Keratinocyte (primary cell): ENCODE measurements at regions not wholly inside any gene's neighbourhood (a gene's known extent, or its start where the extent isn't known, plus 50 kb on each side); places are given as distances from the start of the nearest gene placed in this dataset.

ENCODE experiments used
- EZH2 ChIP-seq: IDR thresholded peaks from one replicate; pipeline ENCODE4 v1.6.1; 2012; ENCODE audit warnings: inconsistent platforms, mild to moderate bottlenecking, low read length, moderate library complexity
- TF ChIP-seq, protein P1 (sequence below), 3 experiments: IDR thresholded peaks in 1 of 3; conservative IDR thresholded peaks in 1 of 3; optimal IDR thresholded peaks in 1 of 3; 2 replicates in 2 of 3; 3 replicates in 1 of 3; pipeline versions ENCODE3 to v1.5.1; 2011; ENCODE audit warnings: low read length in 3 of 3, mild to moderate bottlenecking in 3 of 3, moderate library complexity in 2 of 3, control low read depth in 1 of 3, inconsistent platforms in 1 of 3; ENCODE audit not compliant: insufficient read depth in 2 of 3; ENCODE audit errors: extremely low read depth in 1 of 3

DNA sequence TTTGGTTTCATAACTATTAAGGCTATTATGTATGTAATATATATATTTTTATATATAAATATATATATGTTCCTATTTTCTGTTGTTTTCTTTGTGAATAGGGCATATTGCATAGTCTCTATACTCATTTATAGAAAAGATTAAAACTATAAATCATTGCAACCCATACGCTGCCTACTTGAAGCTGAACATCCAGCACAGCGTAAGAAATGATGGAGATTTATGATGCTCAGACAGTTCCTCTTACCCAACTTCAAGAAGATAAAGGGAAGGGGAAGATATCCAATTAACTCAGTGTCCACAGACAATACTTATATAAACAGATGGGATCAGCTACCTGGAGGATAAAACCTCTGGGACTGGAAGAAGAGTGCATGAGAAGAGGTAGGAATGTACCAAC lies 791.7 kb downstream of the FAM181B start:
- TF ChIP-seq, protein P1, sequence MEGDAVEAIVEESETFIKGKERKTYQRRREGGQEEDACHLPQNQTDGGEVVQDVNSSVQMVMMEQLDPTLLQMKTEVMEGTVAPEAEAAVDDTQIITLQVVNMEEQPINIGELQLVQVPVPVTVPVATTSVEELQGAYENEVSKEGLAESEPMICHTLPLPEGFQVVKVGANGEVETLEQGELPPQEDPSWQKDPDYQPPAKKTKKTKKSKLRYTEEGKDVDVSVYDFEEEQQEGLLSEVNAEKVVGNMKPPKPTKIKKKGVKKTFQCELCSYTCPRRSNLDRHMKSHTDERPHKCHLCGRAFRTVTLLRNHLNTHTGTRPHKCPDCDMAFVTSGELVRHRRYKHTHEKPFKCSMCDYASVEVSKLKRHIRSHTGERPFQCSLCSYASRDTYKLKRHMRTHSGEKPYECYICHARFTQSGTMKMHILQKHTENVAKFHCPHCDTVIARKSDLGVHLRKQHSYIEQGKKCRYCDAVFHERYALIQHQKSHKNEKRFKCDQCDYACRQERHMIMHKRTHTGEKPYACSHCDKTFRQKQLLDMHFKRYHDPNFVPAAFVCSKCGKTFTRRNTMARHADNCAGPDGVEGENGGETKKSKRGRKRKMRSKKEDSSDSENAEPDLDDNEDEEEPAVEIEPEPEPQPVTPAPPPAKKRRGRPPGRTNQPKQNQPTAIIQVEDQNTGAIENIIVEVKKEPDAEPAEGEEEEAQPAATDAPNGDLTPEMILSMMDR (optimal IDR thresholded peaks at IDR 0.05 in 1 of 3, IDR thresholded peaks at IDR 0.05 in 1 of 3, conservative IDR thresholded peaks at IDR 0.05 in 1 of 3; ENCODE audit: extremely low read depth in 1 of 3, insufficient read depth in 2 of 3, low read length in 3 of 3) = no peak
- TF ChIP-seq EZH2 = no peak
